Retinal pigment epithelial cell (primary cell): ENCODE measurements at regions not wholly inside any gene's neighbourhood (a gene's known extent, or its start where the extent isn't known, plus 50 kb on each side); places are given as distances from the start of the nearest gene placed in this dataset.

Experiments
- DNase-seq: peaks from one replicate; pipeline ENCODE4 v3.0.0-alpha.2; 2010; ENCODE audit warnings: low read depth
- H3K4me3 ChIP-seq: 2 replicates; pipeline ENCODE4 v1.5.1; 2011; ENCODE audit warnings: mild to moderate bottlenecking, low read length, control low read depth, moderate library complexity
- CTCF ChIP-seq: conservative IDR thresholded peaks from 2 replicates; pipeline ENCODE4 v1.5.1; 2011; ENCODE audit warnings: low read depth, low read length, control low read depth, inconsistent platforms

- no peak for DNase-seq
- no peak overlapping the region for H3K4me3 ChIP-seq
- no peak for TF ChIP-seq CTCF
Measured at GRCh38 chr2:43075811-43076585, 150.4 kb downstream of the ZFP36L2 start.

- TF ChIP-seq CTCF = peak; percentile 18
- DNase-seq = peak; percentile 95
- no peak overlapping the region for H3K4me3 ChIP-seq
Measured at GRCh38 chr2:43075054-43075593, 151.3 kb downstream of the ZFP36L2 start.

- H3K4me3 ChIP-seq = no peak overlapping the region
- DNase-seq = no peak
- no peak for TF ChIP-seq CTCF
Measured at GRCh38 chr2:43074592-43075053, 151.8 kb downstream of the ZFP36L2 start.

GRCh38 chr2:43074052-43074451 is 152.4 kb downstream of the ZFP36L2 start:
- TF ChIP-seq CTCF = no peak
- no peak overlapping the region for H3K4me3 ChIP-seq
- DNase-seq = no peak

GRCh38 chr2:43073401-43073825 is 153.0 kb downstream of the ZFP36L2 start:
- TF ChIP-seq CTCF = no peak
- DNase-seq = no peak
- no peak overlapping the region for H3K4me3 ChIP-seq

- TF ChIP-seq CTCF = no peak
- no peak overlapping the region for H3K4me3 ChIP-seq
- DNase-seq = no peak
Measured at GRCh38 chr2:43071599-43072550, 154.5 kb downstream of the ZFP36L2 start.
